Upper lobe of left lung (tissue), 6 donors: ENCODE measurements at regions not wholly inside any gene's neighbourhood (a gene's known extent, or its start where the extent isn't known, plus 50 kb on each side); places are given as distances from the start of the nearest gene placed in this dataset.

Experiments
- ATAC-seq, 2 donors: fragments of 200-7000 bp; cut with Tn5 transposase; one replicate each; pipeline ENCODE4 v1.9.1; 2022; ENCODE audit warnings: mild to moderate bottlenecking in 2 of 2, moderate library complexity in 2 of 2; ENCODE audit not compliant: low FRiP score in 2 of 2
- DNase-seq, 2 donors: peaks; one replicate each; pipeline ENCODE4 v3.0.0-alpha.2; 2019 to 2020
- H3K27ac ChIP-seq, 4 donors: fragments of 200-600 bp; sonication (generic); one replicate each; pipeline ENCODE4 v1.5.1; 2016 to 2019
- H3K27me3 ChIP-seq, 4 donors: fragments of 200-600 bp; sonication (generic); one replicate each; pipeline ENCODE4 v1.5.1; 2017 to 2019
- H3K36me3 ChIP-seq, 4 donors: fragments of 200-600 bp; sonication (generic); one replicate each; pipeline ENCODE4 v1.5.1; 2016 to 2019
- H3K4me1 ChIP-seq, 4 donors: fragments of 200-600 bp; sonication (generic); one replicate each; pipeline ENCODE4 v1.5.1; 2018 to 2019
- H3K4me3 ChIP-seq, 4 donors: fragments of 200-600 bp; sonication (generic); one replicate each; pipeline ENCODE4 v1.5.1; 2017 to 2019; ENCODE audit warnings: mild to moderate bottlenecking in 2 of 4, moderate library complexity in 1 of 4
- H3K9me3 ChIP-seq, 4 donors: fragments of 200-600 bp; sonication (generic); one replicate each; pipeline ENCODE4 v1.5.1; 2018 to 2019
- EP300 ChIP-seq, 4 donors: sonication (generic); formaldehyde crosslinking; IDR thresholded peaks; one replicate each; pipeline ENCODE4 v1.5.1; 2017; ENCODE audit warnings: antibody characterized with exemption in 4 of 4, control low read depth in 2 of 4
- POLR2A ChIP-seq, 4 donors: fragments of 450-650 bp; IDR thresholded peaks; one replicate each; pipeline ENCODE4 v1.5.1; 2016 to 2017; ENCODE audit warnings: antibody characterized with exemption in 4 of 4, mild to moderate bottlenecking in 2 of 4
- POLR2AphosphoS5 ChIP-seq, 2 donors: sonication (generic); formaldehyde crosslinking; IDR thresholded peaks; one replicate each; pipeline ENCODE4 v1.5.1; 2017; ENCODE audit warnings: antibody characterized with exemption in 2 of 2
- WGBS, 2 donors: methylation state at CpG; one replicate each; pipeline ENCODE4 v1.1.5; 2017 to 2018; 5-methylcytosine and 5-hydroxymethylcytosine counted together
- TF ChIP-seq, protein P1 (sequence below), 6 experiments: fragments of 450-650 bp in 4 of 6; fragments of 200-600 bp in 2 of 6; sonication (generic) in 2 of 6; IDR thresholded peaks; one replicate each; pipeline ENCODE4 v1.5.1; 2016 to 2019; ENCODE audit warnings: antibody characterized with exemption in 6 of 6
- donor health status: DM: no; HTN: no; CAD: no; lungs with moderate emphysema.
- donor health status: DM: no; HTN: yes; CAD: no; lungs with severe emphysema.

- H3K4me3 ChIP-seq = no peak overlapping the region
- no peaks in the 10 kb centered on the region for H3K9me3 ChIP-seq
- no peaks in the 10 kb centered on the region for H3K27me3 ChIP-seq
- DNase-seq (no peak), ATAC-seq (no peak)
- peak overlapping the region in 2 of 4 donors; percentile 72 for H3K27ac ChIP-seq
- 85 to 86% methylated on average over 2 of the region's 2 CpGs for WGBS, 2 donors
- H3K4me1 ChIP-seq = peaks cover 0 to 24% (median 17%) of the 10 kb centered on the region in 4 donors
- no peaks in the 10 kb centered on the region for H3K36me3 ChIP-seq
- no peak for TF ChIP-seq EP300 (IDR thresholded peaks at IDR 0.05)
- TF ChIP-seq POLR2A (IDR thresholded peaks at IDR 0.05) = no peak
- TF ChIP-seq POLR2AphosphoS5 (IDR thresholded peaks at IDR 0.05) = no peak
- TF ChIP-seq, protein P1, sequence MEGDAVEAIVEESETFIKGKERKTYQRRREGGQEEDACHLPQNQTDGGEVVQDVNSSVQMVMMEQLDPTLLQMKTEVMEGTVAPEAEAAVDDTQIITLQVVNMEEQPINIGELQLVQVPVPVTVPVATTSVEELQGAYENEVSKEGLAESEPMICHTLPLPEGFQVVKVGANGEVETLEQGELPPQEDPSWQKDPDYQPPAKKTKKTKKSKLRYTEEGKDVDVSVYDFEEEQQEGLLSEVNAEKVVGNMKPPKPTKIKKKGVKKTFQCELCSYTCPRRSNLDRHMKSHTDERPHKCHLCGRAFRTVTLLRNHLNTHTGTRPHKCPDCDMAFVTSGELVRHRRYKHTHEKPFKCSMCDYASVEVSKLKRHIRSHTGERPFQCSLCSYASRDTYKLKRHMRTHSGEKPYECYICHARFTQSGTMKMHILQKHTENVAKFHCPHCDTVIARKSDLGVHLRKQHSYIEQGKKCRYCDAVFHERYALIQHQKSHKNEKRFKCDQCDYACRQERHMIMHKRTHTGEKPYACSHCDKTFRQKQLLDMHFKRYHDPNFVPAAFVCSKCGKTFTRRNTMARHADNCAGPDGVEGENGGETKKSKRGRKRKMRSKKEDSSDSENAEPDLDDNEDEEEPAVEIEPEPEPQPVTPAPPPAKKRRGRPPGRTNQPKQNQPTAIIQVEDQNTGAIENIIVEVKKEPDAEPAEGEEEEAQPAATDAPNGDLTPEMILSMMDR (IDR thresholded peaks at IDR 0.05) = no peak
These were observed 50.6 kb upstream of the IL6 start for GRCh38 chr7:22676385-22676784.

- 47 to 52% methylated on average over 2 of the region's 2 CpGs for WGBS, 2 donors
- peak; percentile 12 to 30 for ATAC-seq
- H3K36me3 ChIP-seq = no peaks in the 10 kb centered on the region
- H3K9me3 ChIP-seq = no peaks in the 10 kb centered on the region
- H3K27ac ChIP-seq = peak overlapping the region in 3 of 4 donors; percentile 44 to 72 (median 72)
- peaks cover 0 to 27% (median 18%) of the 10 kb centered on the region in 4 donors for H3K4me1 ChIP-seq
- no peaks in the 10 kb centered on the region for H3K27me3 ChIP-seq
- no peak overlapping the region for H3K4me3 ChIP-seq
- DNase-seq = no peak
- TF ChIP-seq EP300 (IDR thresholded peaks at IDR 0.05) (no peak), POLR2AphosphoS5 (IDR thresholded peaks at IDR 0.05) (peak in 1 of 2 donors; percentile 31)
These were observed 51.1 kb upstream of the IL6 start for GRCh38 chr7:22675917-22676343.

DNA sequence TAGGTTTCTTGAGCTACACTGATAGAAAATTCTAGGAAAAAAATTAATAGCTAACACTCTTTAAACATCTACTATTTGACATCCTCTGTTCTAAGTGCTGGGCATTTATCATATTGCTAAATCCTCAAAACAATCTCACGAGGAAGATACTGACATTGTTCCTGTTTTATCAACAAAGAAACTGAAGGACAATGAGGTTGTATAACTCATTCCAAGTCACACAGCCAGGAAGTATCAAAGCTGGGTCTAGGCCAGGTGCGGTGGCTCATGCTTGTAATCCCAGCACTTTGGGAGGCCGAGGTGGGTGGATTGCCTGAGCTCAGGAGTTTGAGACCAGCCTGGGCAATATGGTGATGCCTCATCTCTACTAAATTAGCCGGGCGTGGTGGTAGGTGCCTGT lies 51.6 kb upstream of the IL6 start:
- no peak for ATAC-seq
- Histone ChIP-seq H3K27ac (peak overlapping the region in 3 of 4 donors; percentile 44 to 72 (median 72)), H3K27me3 (no peaks in the 10 kb centered on the region), H3K36me3 (no peaks in the 10 kb centered on the region), H3K4me1 (peaks cover 0 to 27% (median 18%) of the 10 kb centered on the region in 4 donors), H3K9me3 (no peaks in the 10 kb centered on the region), H3K4me3 (no peak overlapping the region)
- 68 to 69% methylated on average over 5 of the region's 5 CpGs for WGBS, 2 donors
- DNase-seq = peak in 1 of 2 donors; percentile 32
- TF ChIP-seq POLR2AphosphoS5 (IDR thresholded peaks at IDR 0.05) = peak in 1 of 2 donors; percentile 55
- no peak for TF ChIP-seq POLR2A (IDR thresholded peaks at IDR 0.05)

- DNase-seq (no peak), ATAC-seq (no peak)
- H3K36me3 ChIP-seq = no peaks in the 10 kb centered on the region
- WGBS, 2 donors = 62 to 68% methylated on average over 5 to 6 of the region's 6 CpGs
- no peak for TF ChIP-seq EP300 (IDR thresholded peaks at IDR 0.05)
- TF ChIP-seq, protein P1 (IDR thresholded peaks at IDR 0.05) = no peak
- TF ChIP-seq POLR2A (IDR thresholded peaks at IDR 0.05) = no peak
- TF ChIP-seq POLR2AphosphoS5 (IDR thresholded peaks at IDR 0.05) = no peak
- no peaks in the 10 kb centered on the region for H3K9me3 ChIP-seq
- H3K4me1 ChIP-seq = peaks cover 0 to 27% (median 17%) of the 10 kb centered on the region in 4 donors
- no peak overlapping the region for H3K4me3 ChIP-seq
- H3K27ac ChIP-seq = no peak overlapping the region
- H3K27me3 ChIP-seq = no peaks in the 10 kb centered on the region
These were observed 53.9 kb upstream of the IL6 start for GRCh38 chr7:22672846-22673680.

GRCh38 chr7:22671177-22671879 lies 55.7 kb upstream of the IL6 start:
- no peaks in the 10 kb centered on the region for H3K27me3 ChIP-seq
- WGBS, 2 donors = 94 to 96% methylated on average over 4 to 5 of the region's 5 CpGs
- no peak overlapping the region for H3K4me3 ChIP-seq
- H3K9me3 ChIP-seq = no peaks in the 10 kb centered on the region
- H3K27ac ChIP-seq = no peak overlapping the region
- H3K36me3 ChIP-seq = no peaks in the 10 kb centered on the region
- no peak for DNase-seq
- TF ChIP-seq POLR2AphosphoS5 (IDR thresholded peaks at IDR 0.05) = no peak
- TF ChIP-seq POLR2A (IDR thresholded peaks at IDR 0.05) = no peak
- no peak for TF ChIP-seq EP300 (IDR thresholded peaks at IDR 0.05)
- TF ChIP-seq, protein P1 (IDR thresholded peaks at IDR 0.05) = no peak
- ATAC-seq = no peak
- H3K4me1 ChIP-seq = peaks cover 0 to 25% (median 12%) of the 10 kb centered on the region in 4 donors
